HS-5 (cell line): ENCODE measurements at regions not wholly inside any gene's neighbourhood (a gene's known extent, or its start where the extent isn't known, plus 50 kb on each side); places are given as distances from the start of the nearest gene placed in this dataset.

Experiments
- DNase-seq: peaks from one replicate; pipeline ENCODE4 v3.0.0-alpha.2; 2012; ENCODE audit warnings: low read depth

GRCh38 chr4:138688408-138689085 is 327.0 kb upstream of the NOCT start:
- no peak for DNase-seq

- no peak for DNase-seq
These were observed 329.3 kb upstream of the NOCT start for GRCh38 chr4:138686106-138686835.

- DNase-seq, result no peak
These were observed 330.3 kb upstream of the NOCT start for GRCh38 chr4:138685316-138685715.

GRCh38 chr4:138680989-138681604 is 334.5 kb upstream of the NOCT start:
- DNase-seq, result peak; percentile 40

GRCh38 chr4:138680256-138680655 is 335.3 kb upstream of the NOCT start:
- no peak for DNase-seq

- no peak for DNase-seq
These were observed 336.4 kb upstream of the NOCT start for GRCh38 chr4:138678985-138679746.

- DNase-seq, result no peak
These were observed 337.8 kb upstream of the NOCT start for GRCh38 chr4:138677748-138678147.

GRCh38 chr4:138677212-138677611 is 338.4 kb upstream of the NOCT start:
- DNase-seq, result no peak

GRCh38 chr4:138675685-138676084 is 339.9 kb upstream of the NOCT start:
- DNase-seq, result no peak

GRCh38 chr4:138674209-138674608 is 341.4 kb upstream of the NOCT start:
- no peak for DNase-seq

- DNase-seq, result no peak
These were observed 342.5 kb upstream of the NOCT start for GRCh38 chr4:138673053-138673452.

GRCh38 chr4:138672393-138672976 is 343.1 kb upstream of the NOCT start:
- no peak for DNase-seq

GRCh38 chr4:138671606-138672084 is 343.9 kb upstream of the NOCT start:
- DNase-seq, result no peak

GRCh38 chr4:138671106-138671505 is 344.5 kb upstream of the NOCT start:
- DNase-seq, result no peak

GRCh38 chr4:138670681-138671080 is 344.9 kb upstream of the NOCT start:
- DNase-seq, result no peak

GRCh38 chr4:138669479-138670315 is 345.9 kb upstream of the NOCT start:
- peak; percentile 50 for DNase-seq

GRCh38 chr4:138668309-138668708 is 347.3 kb upstream of the NOCT start:
- DNase-seq, result no peak

- DNase-seq, result no peak
These were observed 349.2 kb upstream of the NOCT start for GRCh38 chr4:138666366-138666765.

- no peak for DNase-seq
These were observed 349.7 kb upstream of the NOCT start for GRCh38 chr4:138665851-138666250.

GRCh38 chr4:138663883-138664282 is 351.7 kb upstream of the NOCT start:
- DNase-seq, result no peak

- DNase-seq, result no peak
These were observed 355.7 kb upstream of the NOCT start for GRCh38 chr4:138659812-138660316.
